ENCODE measurements at regions not wholly inside any gene's neighbourhood (a gene's known extent, or its start where the extent isn't known, plus 50 kb on each side); places are given as distances from the start of the nearest gene placed in this dataset.

- no peaks in the 10 kb centered on the region for H3K27me3 ChIP-seq (replicated peaks; ENCODE audit: insufficient read depth)
- no peaks in the 10 kb centered on the region for H4K20me1 ChIP-seq (ENCODE audit: insufficient read depth)
- H3K27ac ChIP-seq: no peak overlapping the region
- H3K79me2 ChIP-seq (ENCODE audit: insufficient read depth): no peaks in the 10 kb centered on the region
- no peaks in the 10 kb centered on the region for H3K9me2 ChIP-seq (ENCODE audit: insufficient read depth)
- H2AFZ ChIP-seq: no peak overlapping the region
- no peak overlapping the region for H3K9ac ChIP-seq
- H3K4me3 ChIP-seq: no peak overlapping the region
- no peaks in the 10 kb centered on the region for H3K36me3 ChIP-seq (ENCODE audit: low read depth)
- no peak for DNase-seq
- no peaks in the 10 kb centered on the region for H3F3A ChIP-seq (ENCODE audit: insufficient read depth)
- 59 to 67% methylated on average over 1 of the region's 1 CpG for WGBS, 2 experiments (ENCODE audit: low coverage in 1 of 2, low lambda C conversion rate in 2 of 2, missing lambda C conversion rate in 2 of 2)
- no peaks in the 10 kb centered on the region for H3K9me3 ChIP-seq (ENCODE audit: low read depth)
- no peak for TF ChIP-seq EZH2 (IDR thresholded peaks at IDR 0.05; ENCODE audit: insufficient read depth, poor library complexity, severe bottlenecking)
- no peak for TF ChIP-seq EZH2phosphoT487 (IDR thresholded peaks at IDR 0.05; ENCODE audit: insufficient read depth, low read depth)
- in situ Hi-C loops (cut with MboI): loop anchor here (10.0 kb wide), 1 partner anchor 58 kb away; no protein-coding TSS in a partner anchor
- no peaks in the 10 kb centered on the region for H3K4me1 ChIP-seq (ENCODE audit: insufficient read depth)
- no peak overlapping the region for H3K4me2 ChIP-seq (ENCODE audit: unreplicated experiment)
Observed at GRCh38 chr18:2466978-2467377, 104.3 kb downstream of the METTL4 start.

- Histone ChIP-seq H3K79me2 (ENCODE audit: insufficient read depth) (no peaks in the 10 kb centered on the region), H3K27me3 (replicated peaks; ENCODE audit: insufficient read depth) (no peaks in the 10 kb centered on the region), H3K27ac (no peak overlapping the region), H3K4me1 (ENCODE audit: insufficient read depth) (no peaks in the 10 kb centered on the region), H3K36me3 (ENCODE audit: low read depth) (no peaks in the 10 kb centered on the region), H2AFZ (no peak overlapping the region), H3K9ac (no peak overlapping the region), H3K9me3 (ENCODE audit: low read depth) (no peaks in the 10 kb centered on the region), H3K4me2 (ENCODE audit: unreplicated experiment) (no peak overlapping the region), H4K20me1 (ENCODE audit: insufficient read depth) (no peaks in the 10 kb centered on the region), H3K9me2 (ENCODE audit: insufficient read depth) (no peaks in the 10 kb centered on the region), H3K4me3 (no peak overlapping the region), H3F3A (ENCODE audit: insufficient read depth) (no peaks in the 10 kb centered on the region)
- 18 to 27% methylated on average over 1 of the region's 1 CpG for WGBS, 2 experiments (ENCODE audit: low coverage in 1 of 2, low lambda C conversion rate in 2 of 2, missing lambda C conversion rate in 2 of 2)
- in situ Hi-C loops (cut with MboI): loop anchor here (10.0 kb wide), 1 partner anchor 57 kb away; no protein-coding TSS in a partner anchor
- no peak for DNase-seq
- TF ChIP-seq EZH2 (IDR thresholded peaks at IDR 0.05; ENCODE audit: insufficient read depth, poor library complexity, severe bottlenecking) (no peak), EZH2phosphoT487 (IDR thresholded peaks at IDR 0.05; ENCODE audit: insufficient read depth, low read depth) (no peak)
Observed at GRCh38 chr18:2468051-2468450, 103.3 kb downstream of the METTL4 start.

GRCh38 chr18:2471523-2471922, 99.8 kb downstream of the METTL4 start:
- no peak for TF ChIP-seq EZH2phosphoT487 (IDR thresholded peaks at IDR 0.05; ENCODE audit: insufficient read depth, low read depth)
- no peak for TF ChIP-seq EZH2 (IDR thresholded peaks at IDR 0.05; ENCODE audit: insufficient read depth, poor library complexity, severe bottlenecking)
- Histone ChIP-seq H3K9ac (no peak overlapping the region), H2AFZ (no peak overlapping the region), H3K4me2 (ENCODE audit: unreplicated experiment) (no peak overlapping the region), H3K9me3 (ENCODE audit: low read depth) (no peaks in the 10 kb centered on the region), H3K4me1 (ENCODE audit: insufficient read depth) (no peaks in the 10 kb centered on the region), H3K4me3 (no peak overlapping the region), H3K79me2 (ENCODE audit: insufficient read depth) (no peaks in the 10 kb centered on the region), H3K27ac (no peak overlapping the region), H3K36me3 (ENCODE audit: low read depth) (no peaks in the 10 kb centered on the region), H3F3A (ENCODE audit: insufficient read depth) (no peaks in the 10 kb centered on the region), H3K9me2 (ENCODE audit: insufficient read depth) (no peaks in the 10 kb centered on the region), H3K27me3 (replicated peaks; ENCODE audit: insufficient read depth) (no peaks in the 10 kb centered on the region), H4K20me1 (ENCODE audit: insufficient read depth) (no peaks in the 10 kb centered on the region)
- no peak for DNase-seq
- 21 to 35% methylated on average over 2 of the region's 2 CpGs for WGBS, 2 experiments (ENCODE audit: low coverage in 1 of 2, low lambda C conversion rate in 2 of 2, missing lambda C conversion rate in 2 of 2)
- in situ Hi-C loops (cut with MboI): no loop called here

GRCh38 chr18:2478662-2479061, 92.6 kb downstream of the METTL4 start:
- Histone ChIP-seq H3K27me3 (replicated peaks; ENCODE audit: insufficient read depth) (no peaks in the 10 kb centered on the region), H2AFZ (no peak overlapping the region), H3K4me1 (ENCODE audit: insufficient read depth) (no peaks in the 10 kb centered on the region), H3K9me2 (ENCODE audit: insufficient read depth) (no peaks in the 10 kb centered on the region), H4K20me1 (ENCODE audit: insufficient read depth) (no peaks in the 10 kb centered on the region), H3K4me2 (ENCODE audit: unreplicated experiment) (no peak overlapping the region), H3F3A (ENCODE audit: insufficient read depth) (no peaks in the 10 kb centered on the region), H3K9me3 (ENCODE audit: low read depth) (no peaks in the 10 kb centered on the region), H3K27ac (no peak overlapping the region), H3K9ac (no peak overlapping the region), H3K36me3 (ENCODE audit: low read depth) (no peaks in the 10 kb centered on the region), H3K79me2 (ENCODE audit: insufficient read depth) (no peaks in the 10 kb centered on the region), H3K4me3 (no peak overlapping the region)
- DNase-seq: no peak
- in situ Hi-C loops (cut with MboI): no loop called here
- no peak for TF ChIP-seq EZH2phosphoT487 (IDR thresholded peaks at IDR 0.05; ENCODE audit: insufficient read depth, low read depth)
- TF ChIP-seq EZH2 (IDR thresholded peaks at IDR 0.05; ENCODE audit: insufficient read depth, poor library complexity, severe bottlenecking): no peak
- WGBS, 2 experiments (ENCODE audit: low coverage in 1 of 2, low lambda C conversion rate in 2 of 2, missing lambda C conversion rate in 2 of 2): 32 to 40% methylated on average over 1 of the region's 1 CpG

- Histone ChIP-seq H3K79me2 (ENCODE audit: insufficient read depth) (no peaks in the 10 kb centered on the region), H3K9me3 (ENCODE audit: low read depth) (no peaks in the 10 kb centered on the region), H3K9me2 (ENCODE audit: insufficient read depth) (no peaks in the 10 kb centered on the region), H3F3A (ENCODE audit: insufficient read depth) (no peaks in the 10 kb centered on the region), H3K27ac (no peak overlapping the region), H3K36me3 (ENCODE audit: low read depth) (no peaks in the 10 kb centered on the region), H3K9ac (no peak overlapping the region), H3K4me2 (ENCODE audit: unreplicated experiment) (no peak overlapping the region), H4K20me1 (ENCODE audit: insufficient read depth) (no peaks in the 10 kb centered on the region), H3K4me3 (no peak overlapping the region), H3K4me1 (ENCODE audit: insufficient read depth) (no peaks in the 10 kb centered on the region), H3K27me3 (replicated peaks; ENCODE audit: insufficient read depth) (no peaks in the 10 kb centered on the region), H2AFZ (no peak overlapping the region)
- 35 to 40% methylated on average over 2 of the region's 2 CpGs for WGBS, 2 experiments (ENCODE audit: low coverage in 1 of 2, low lambda C conversion rate in 2 of 2, missing lambda C conversion rate in 2 of 2)
- DNase-seq: no peak
- in situ Hi-C loops (cut with MboI): no loop called here
- TF ChIP-seq EZH2phosphoT487 (IDR thresholded peaks at IDR 0.05; ENCODE audit: insufficient read depth, low read depth): no peak
- TF ChIP-seq EZH2 (IDR thresholded peaks at IDR 0.05; ENCODE audit: insufficient read depth, poor library complexity, severe bottlenecking): no peak
Observed at GRCh38 chr18:2480536-2480935, 90.8 kb downstream of the METTL4 start.
